B cell (primary cell): ENCODE measurements at regions not wholly inside any gene's neighbourhood (a gene's known extent, or its start where the extent isn't known, plus 50 kb on each side); places are given as distances from the start of the nearest gene placed in this dataset.
"Not testable (repeated sequence)": the region's sequence is repeated elsewhere in the genome, so short reads cannot be mapped to it uniquely, and the experiment has no call there.

Experiments used
- ATAC-seq: fragments of 200-7000 bp; cut with Tn5 transposase; one replicate; pipeline ENCODE4 v1.10.0; 2021; ENCODE audit warnings: low read depth, mild to moderate bottlenecking, moderate number of reproducible peaks, moderate library complexity
- CTCF ChIA-PET: fragments of 350-600 bp; sonication (Branson Sonifier 250); formaldehyde crosslinking; loops from one replicate; lab custom pipeline; 2021; ENCODE audit warnings: antibody characterized with exemption, inconsistent platforms; lab: Charles Lee
- POLR2A ChIA-PET: fragments of 350-600 bp; sonication (Branson Sonifier 250); formaldehyde crosslinking; loops from one replicate; lab custom pipeline; 2021; ENCODE audit warnings: antibody characterized with exemption; lab: Charles Lee
- DNase-seq: peaks from one replicate; pipeline ENCODE4 v3.0.0; 2013
- H2AFZ ChIP-seq: 2 replicates; pipeline ENCODE4 v1.6.1; 2012; ENCODE audit warnings: mild to moderate bottlenecking, low read depth, low read length; ENCODE audit not compliant: insufficient read depth, poor library complexity, severe bottlenecking
- H3K27ac ChIP-seq, 2 donors: 1 replicate in 1 of 2; 2 replicates in 1 of 2; pipeline ENCODE4 v1.5.1; 2012 to 2013; ENCODE audit warnings: low read length in 2 of 2, mild to moderate bottlenecking in 2 of 2, moderate library complexity in 1 of 2
- H3K27me3 ChIP-seq, 4 experiments: fragments of 200-600 bp in 1 of 4; sonication (generic) in 1 of 4; replicated peaks in 1 of 4; 1 replicate in 2 of 4; 2 replicates in 2 of 4; pipeline versions ENCODE4 v1.6.1 to v1.7.0; 2013 to 2016; ENCODE audit warnings: low read length in 3 of 4, mild to moderate bottlenecking in 2 of 4, mixed read lengths in 1 of 4, moderate library complexity in 1 of 4; ENCODE audit not compliant: insufficient read depth in 4 of 4, control insufficient read depth in 3 of 4; ENCODE audit errors: control extremely low read depth in 1 of 4
- H3K36me3 ChIP-seq, 2 experiments: replicated peaks in 1 of 2; 1 replicate in 1 of 2; 2 replicates in 1 of 2; pipeline versions ENCODE4 v1.6.1 to v1.7.1; 2013; ENCODE audit warnings: low read length in 1 of 2; ENCODE audit not compliant: insufficient read depth in 2 of 2, control insufficient read depth in 1 of 2; ENCODE audit errors: control extremely low read depth in 1 of 2, extremely low read depth in 1 of 2
- H3K4me1 ChIP-seq, 2 donors: fragments of 200-600 bp in 1 of 2; sonication (generic) in 1 of 2; 1 replicate in 1 of 2; 2 replicates in 1 of 2; pipeline versions ENCODE4 v1.5.1 to v1.6.1; 2013 to 2017; ENCODE audit warnings: low read length in 2 of 2; ENCODE audit not compliant: control insufficient read depth in 2 of 2, insufficient read depth in 2 of 2
- H3K4me2 ChIP-seq: replicated peaks from 2 replicates; pipeline ENCODE3; 2012; ENCODE audit warnings: mild to moderate bottlenecking, low read depth, low read length; ENCODE audit not compliant: poor library complexity, severe bottlenecking
- H3K4me3 ChIP-seq, 5 experiments: fragments of 200-600 bp in 1 of 5; sonication (generic) in 1 of 5; 1 replicate in 3 of 5; 2 replicates in 2 of 5; pipeline versions ENCODE4 v1.5.1 to v1.7.0; 2011 to 2016; ENCODE audit warnings: low read length in 4 of 5, mild to moderate bottlenecking in 4 of 5, low read depth in 2 of 5, control low read depth in 1 of 5, moderate library complexity in 1 of 5; ENCODE audit not compliant: insufficient read depth in 1 of 5; ENCODE audit errors: control extremely low read depth in 1 of 5, extremely low read depth in 1 of 5
- H3K79me2 ChIP-seq: fragments of 200-600 bp; sonication (generic); one replicate; pipeline ENCODE4 v1.6.0; 2016; ENCODE audit warnings: low read length; ENCODE audit not compliant: control insufficient read depth, insufficient read depth
- H3K9ac ChIP-seq: fragments of 200-600 bp; sonication (generic); 2 replicates; pipeline ENCODE4 v1.6.1; 2017; ENCODE audit warnings: mild to moderate bottlenecking, low read length, moderate library complexity
- H3K9me3 ChIP-seq, 3 donors: one replicate each; pipeline versions ENCODE4 v1.6.1 to v1.7.1; 2013; ENCODE audit warnings: low read length in 2 of 3; ENCODE audit not compliant: control insufficient read depth in 2 of 3, insufficient read depth in 1 of 3; ENCODE audit errors: control extremely low read depth in 1 of 3
- H4K20me1 ChIP-seq: 2 replicates; pipeline ENCODE4 v1.6.0; 2012; ENCODE audit warnings: mild to moderate bottlenecking, low read length; ENCODE audit not compliant: insufficient read depth, control insufficient read depth, poor library complexity, severe bottlenecking
- H3K27ac Mint-ChIP-seq: one replicate; pipeline ENCODE4 v1.8.0; 2021; ENCODE audit warnings: mixed read lengths
- H3K27me3 Mint-ChIP-seq: one replicate; pipeline ENCODE4 v1.8.0; 2021; ENCODE audit warnings: mixed read lengths
- H3K4me1 Mint-ChIP-seq: one replicate; pipeline ENCODE4 v1.8.0; 2021; ENCODE audit warnings: mixed read lengths
- H3K4me3 Mint-ChIP-seq: one replicate; pipeline ENCODE4 v1.8.0; 2021; ENCODE audit warnings: mixed read lengths
- H3K9me3 Mint-ChIP-seq: one replicate; pipeline ENCODE4 v1.8.0; 2022; ENCODE audit warnings: mixed read lengths; ENCODE audit not compliant: insufficient read depth
- EZH2 ChIP-seq: IDR thresholded peaks from 2 replicates; pipeline ENCODE4 v1.6.1; 2012; ENCODE audit warnings: borderline replicate concordance, low read depth, mild to moderate bottlenecking, moderate library complexity, low read length; ENCODE audit not compliant: insufficient read depth, poor library complexity, severe bottlenecking
- whole genome bisulfite sequencing: methylation state at CpG from one replicate; pipeline ENCODE4 v1.1.5; 2013; ENCODE audit warnings: missing lambda C conversion rate; ENCODE audit not compliant: insufficient coverage; 5-methylcytosine and 5-hydroxymethylcytosine counted together
- intact Hi-C: fragments of 100-400 bp; cut with micrococcal nuclease; formaldehyde crosslinking; loops from one replicate; pipeline ENCODE4 v1.10.0; 2022
- TF ChIP-seq, protein P1 (sequence below): fragments of 200-600 bp; IDR thresholded peaks from one replicate; pipeline ENCODE4 v1.8.0; 2022; ENCODE audit warnings: antibody characterized with exemption, mild to moderate bottlenecking

GRCh38 chr6:23790756-23791155, 335.3 kb upstream of the NRSN1 start:
- no peak overlapping the region for H3K4me2 ChIP-seq
- no peak overlapping the region for H3K9ac ChIP-seq
- no CpG with 5 or more reads among the region's 2 CpGs for WGBS
- Mint-ChIP-seq H3K4me3 (no peak overlapping the region), H3K9me3 (peaks cover 4% of the 10 kb centered on the region), H3K27me3 (no peaks in the 10 kb centered on the region), H3K27ac (no peak overlapping the region), H3K4me1 (no peaks in the 10 kb centered on the region)
- no peaks in the 10 kb centered on the region for H4K20me1 ChIP-seq
- H3K27ac ChIP-seq, result no peak overlapping the region
- ATAC-seq (no peak), DNase-seq (no peak)
- no peaks in the 10 kb centered on the region for H3K4me1 ChIP-seq
- POLR2A ChIA-PET, result no interaction called here
- H3K27me3 ChIP-seq, result no peaks in the 10 kb centered on the region
- no peaks in the 10 kb centered on the region for H3K79me2 ChIP-seq
- no peak overlapping the region for H3K4me3 ChIP-seq
- CTCF ChIA-PET, result no interaction called here
- no peaks in the 10 kb centered on the region for H3K36me3 ChIP-seq
- intact Hi-C loops, result no loop called here
- H2AFZ ChIP-seq, result no peak overlapping the region
- no peaks in the 10 kb centered on the region for H3K9me3 ChIP-seq
- TF ChIP-seq EZH2, result no peak
- TF ChIP-seq, protein P1, sequence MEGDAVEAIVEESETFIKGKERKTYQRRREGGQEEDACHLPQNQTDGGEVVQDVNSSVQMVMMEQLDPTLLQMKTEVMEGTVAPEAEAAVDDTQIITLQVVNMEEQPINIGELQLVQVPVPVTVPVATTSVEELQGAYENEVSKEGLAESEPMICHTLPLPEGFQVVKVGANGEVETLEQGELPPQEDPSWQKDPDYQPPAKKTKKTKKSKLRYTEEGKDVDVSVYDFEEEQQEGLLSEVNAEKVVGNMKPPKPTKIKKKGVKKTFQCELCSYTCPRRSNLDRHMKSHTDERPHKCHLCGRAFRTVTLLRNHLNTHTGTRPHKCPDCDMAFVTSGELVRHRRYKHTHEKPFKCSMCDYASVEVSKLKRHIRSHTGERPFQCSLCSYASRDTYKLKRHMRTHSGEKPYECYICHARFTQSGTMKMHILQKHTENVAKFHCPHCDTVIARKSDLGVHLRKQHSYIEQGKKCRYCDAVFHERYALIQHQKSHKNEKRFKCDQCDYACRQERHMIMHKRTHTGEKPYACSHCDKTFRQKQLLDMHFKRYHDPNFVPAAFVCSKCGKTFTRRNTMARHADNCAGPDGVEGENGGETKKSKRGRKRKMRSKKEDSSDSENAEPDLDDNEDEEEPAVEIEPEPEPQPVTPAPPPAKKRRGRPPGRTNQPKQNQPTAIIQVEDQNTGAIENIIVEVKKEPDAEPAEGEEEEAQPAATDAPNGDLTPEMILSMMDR, result no peak

DNA sequence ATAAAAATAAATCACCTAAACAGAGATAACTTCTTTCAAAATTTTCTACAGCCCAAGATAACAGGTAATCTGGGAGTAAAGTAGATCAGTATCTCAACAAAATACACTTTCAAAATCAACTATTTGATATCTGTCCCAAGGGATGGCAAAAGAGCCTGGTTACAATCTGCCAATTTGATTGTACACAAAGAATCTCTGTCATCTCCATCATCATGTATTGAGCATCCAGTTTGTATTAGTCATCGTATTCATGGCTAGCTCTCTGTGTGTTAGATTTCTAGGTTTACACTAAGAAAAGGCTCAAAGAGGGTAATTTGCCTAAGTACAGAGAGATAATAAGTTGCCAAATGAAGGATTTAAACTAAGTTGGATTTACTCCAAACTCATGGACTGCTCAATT, 329.0 kb upstream of the NRSN1 start:
- no CpG with 5 or more reads among the region's 1 CpG for WGBS
- H3K9me3 Mint-ChIP-seq, result peaks cover 4% of the 10 kb centered on the region

DNA sequence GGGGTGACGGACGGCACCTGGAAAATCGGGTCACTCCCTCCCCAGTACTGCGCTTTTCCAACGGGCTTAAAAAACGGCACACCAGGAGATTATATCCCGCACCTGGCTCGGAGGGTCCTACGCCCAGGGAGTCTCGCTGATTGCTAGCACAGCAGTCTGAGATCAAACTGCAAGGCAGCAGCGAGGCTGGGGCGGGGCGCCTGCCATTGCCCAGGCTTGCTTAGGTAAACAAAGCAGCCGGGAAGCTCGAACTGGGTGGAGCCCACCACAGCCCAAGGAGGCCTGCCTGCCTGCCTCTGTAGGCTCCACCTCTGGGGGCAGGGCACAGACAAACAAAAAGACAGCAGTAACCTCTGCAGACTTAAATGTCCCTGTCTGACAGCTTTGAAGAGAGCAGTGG, 321.7 kb upstream of the NRSN1 start:
- ATAC-seq, intact Hi-C loops, H3K27ac ChIP-seq, H3K27me3 ChIP-seq, H3K4me3 ChIP-seq, H3K4me1 ChIP-seq, H3K4me1 Mint-ChIP-seq, H3K27me3 Mint-ChIP-seq, DNase-seq, H4K20me1 ChIP-seq, H3K36me3 ChIP-seq, H3K4me2 ChIP-seq, H2AFZ ChIP-seq, H3K9ac ChIP-seq, CTCF ChIA-PET, H3K9me3 ChIP-seq, H3K27ac Mint-ChIP-seq, POLR2A ChIA-PET, H3K4me3 Mint-ChIP-seq, H3K9me3 Mint-ChIP-seq, H3K79me2 ChIP-seq: not testable (repeated sequence)
- 95% methylated on average over 13 of the region's 15 CpGs for WGBS

More for the DNA sequence above, 329.0 kb upstream of the NRSN1 start:
- DNase-seq (no peak), ATAC-seq (no peak)
- POLR2A ChIA-PET, result no interaction called here
- Histone ChIP-seq H3K9me3 (no peaks in the 10 kb centered on the region), H3K79me2 (no peaks in the 10 kb centered on the region), H2AFZ (no peak overlapping the region), H3K9ac (no peak overlapping the region), H3K36me3 (no peaks in the 10 kb centered on the region), H3K4me1 (no peaks in the 10 kb centered on the region), H4K20me1 (no peaks in the 10 kb centered on the region), H3K27ac (no peak overlapping the region), H3K27me3 (no peaks in the 10 kb centered on the region), H3K4me2 (no peak overlapping the region), H3K4me3 (no peak overlapping the region)
- no peak overlapping the region for H3K27ac Mint-ChIP-seq
- no peak overlapping the region for H3K4me3 Mint-ChIP-seq
- intact Hi-C loops, result no loop called here
- H3K4me1 Mint-ChIP-seq, result no peaks in the 10 kb centered on the region
- H3K27me3 Mint-ChIP-seq, result no peaks in the 10 kb centered on the region
- TF ChIP-seq, protein P1, result no peak
- no peak for TF ChIP-seq EZH2
- CTCF ChIA-PET, result no interaction called here
